ENCODE measurements at regions not wholly inside any gene's neighbourhood (a gene's known extent, or its start where the extent isn't known, plus 50 kb on each side); places are given as distances from the start of the nearest gene placed in this dataset.

DNA sequence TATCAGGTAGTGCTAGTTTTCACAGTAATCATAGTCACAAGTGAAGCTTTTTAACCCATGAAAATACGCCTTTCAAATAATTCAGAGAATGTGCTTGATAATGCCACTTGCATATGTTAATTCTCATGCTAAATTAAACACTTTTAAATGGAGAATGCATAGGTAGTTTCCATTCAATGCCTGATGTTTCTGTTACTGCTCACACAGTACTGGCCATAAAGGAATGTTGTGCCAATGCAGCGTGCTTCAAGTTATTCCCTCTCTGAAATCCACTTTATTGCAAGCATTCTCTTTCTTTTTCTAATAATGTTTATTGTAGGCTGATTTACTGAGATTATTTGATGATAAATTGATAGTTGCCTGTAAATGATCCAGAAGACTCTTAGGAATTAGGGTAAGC, 513.0 kb upstream of the KLF12 start:
- no peak for TF ChIP-seq TAF1 (IDR thresholded peaks at IDR 0.05; ENCODE audit: low read depth)
- TF ChIP-seq FOXM1 (IDR thresholded peaks at IDR 0.05; ENCODE audit: borderline replicate concordance, low read depth) = no peak
- TF ChIP-seq TCF12 (IDR thresholded peaks at IDR 0.05; ENCODE audit: low read depth) = no peak
- TF ChIP-seq RAD21 (IDR thresholded peaks at IDR 0.05; ENCODE audit: low read depth) = no peak
- TF ChIP-seq CREB1 (IDR thresholded peaks at IDR 0.05; ENCODE audit: low read depth) = no peak
- TF ChIP-seq EGR1 (IDR thresholded peaks at IDR 0.05) = no peak
- TF ChIP-seq, protein P1, sequence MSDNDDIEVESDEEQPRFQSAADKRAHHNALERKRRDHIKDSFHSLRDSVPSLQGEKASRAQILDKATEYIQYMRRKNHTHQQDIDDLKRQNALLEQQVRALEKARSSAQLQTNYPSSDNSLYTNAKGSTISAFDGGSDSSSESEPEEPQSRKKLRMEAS (IDR thresholded peaks at IDR 0.05) = no peak
- TF ChIP-seq USF1 (IDR thresholded peaks at IDR 0.05) = no peak
- TF ChIP-seq ZBTB7A (IDR thresholded peaks at IDR 0.05; ENCODE audit: low read depth) = no peak
- no peak for TF ChIP-seq EP300 (IDR thresholded peaks at IDR 0.05; ENCODE audit: borderline replicate concordance)
- no peak for TF ChIP-seq YY1 (IDR thresholded peaks at IDR 0.05; ENCODE audit: low read depth)
- TF ChIP-seq TEAD4 (IDR thresholded peaks at IDR 0.05) = no peak
- no peak for TF ChIP-seq CEBPB (IDR thresholded peaks at IDR 0.05)
- TF ChIP-seq NFIC (IDR thresholded peaks at IDR 0.05) = no peak
- TF ChIP-seq, protein P2, sequence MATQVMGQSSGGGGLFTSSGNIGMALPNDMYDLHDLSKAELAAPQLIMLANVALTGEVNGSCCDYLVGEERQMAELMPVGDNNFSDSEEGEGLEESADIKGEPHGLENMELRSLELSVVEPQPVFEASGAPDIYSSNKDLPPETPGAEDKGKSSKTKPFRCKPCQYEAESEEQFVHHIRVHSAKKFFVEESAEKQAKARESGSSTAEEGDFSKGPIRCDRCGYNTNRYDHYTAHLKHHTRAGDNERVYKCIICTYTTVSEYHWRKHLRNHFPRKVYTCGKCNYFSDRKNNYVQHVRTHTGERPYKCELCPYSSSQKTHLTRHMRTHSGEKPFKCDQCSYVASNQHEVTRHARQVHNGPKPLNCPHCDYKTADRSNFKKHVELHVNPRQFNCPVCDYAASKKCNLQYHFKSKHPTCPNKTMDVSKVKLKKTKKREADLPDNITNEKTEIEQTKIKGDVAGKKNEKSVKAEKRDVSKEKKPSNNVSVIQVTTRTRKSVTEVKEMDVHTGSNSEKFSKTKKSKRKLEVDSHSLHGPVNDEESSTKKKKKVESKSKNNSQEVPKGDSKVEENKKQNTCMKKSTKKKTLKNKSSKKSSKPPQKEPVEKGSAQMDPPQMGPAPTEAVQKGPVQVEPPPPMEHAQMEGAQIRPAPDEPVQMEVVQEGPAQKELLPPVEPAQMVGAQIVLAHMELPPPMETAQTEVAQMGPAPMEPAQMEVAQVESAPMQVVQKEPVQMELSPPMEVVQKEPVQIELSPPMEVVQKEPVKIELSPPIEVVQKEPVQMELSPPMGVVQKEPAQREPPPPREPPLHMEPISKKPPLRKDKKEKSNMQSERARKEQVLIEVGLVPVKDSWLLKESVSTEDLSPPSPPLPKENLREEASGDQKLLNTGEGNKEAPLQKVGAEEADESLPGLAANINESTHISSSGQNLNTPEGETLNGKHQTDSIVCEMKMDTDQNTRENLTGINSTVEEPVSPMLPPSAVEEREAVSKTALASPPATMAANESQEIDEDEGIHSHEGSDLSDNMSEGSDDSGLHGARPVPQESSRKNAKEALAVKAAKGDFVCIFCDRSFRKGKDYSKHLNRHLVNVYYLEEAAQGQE (IDR thresholded peaks at IDR 0.05; ENCODE audit: low read depth) = no peak

DNA sequence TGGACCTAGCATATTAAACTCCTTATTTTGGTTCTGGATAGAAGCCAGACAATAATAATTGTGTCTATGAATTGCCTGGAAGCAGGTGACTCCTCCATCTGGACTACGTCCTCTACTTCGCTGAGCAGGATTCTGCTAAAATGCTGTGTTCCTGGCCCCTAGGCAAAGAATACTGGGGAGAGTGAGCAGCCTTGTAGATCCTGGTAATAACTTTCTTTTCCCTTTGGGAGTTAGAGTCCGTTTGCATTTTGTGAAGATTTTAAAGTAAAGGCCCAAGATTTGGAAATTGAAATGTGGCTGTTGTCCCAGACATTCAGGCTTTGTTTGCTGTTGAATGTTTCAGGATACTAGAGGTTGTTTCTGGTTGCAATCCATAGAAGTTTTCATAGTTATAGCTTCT, 511.9 kb upstream of the KLF12 start:
- TF ChIP-seq CEBPB (IDR thresholded peaks at IDR 0.05) (no peak), FOXM1 (IDR thresholded peaks at IDR 0.05; ENCODE audit: borderline replicate concordance, low read depth) (no peak)

DNA sequence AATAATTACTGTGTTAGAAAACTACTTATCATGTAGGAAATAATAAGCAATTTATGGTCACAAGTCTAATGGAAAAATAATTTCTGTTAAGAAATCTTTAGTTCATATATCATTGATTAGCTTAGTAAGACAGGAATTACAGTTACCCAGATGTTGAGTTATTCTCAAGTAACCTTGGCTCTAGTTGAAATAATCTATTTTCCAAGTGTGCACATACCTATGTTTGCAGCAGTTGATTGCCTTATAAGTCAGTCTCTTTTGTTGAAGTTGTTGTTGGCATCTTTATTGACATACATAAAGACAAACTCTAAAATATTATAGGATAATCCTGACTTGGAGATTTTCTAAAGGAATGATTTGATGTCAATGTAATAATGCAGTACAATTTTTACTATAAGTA, 511.4 kb upstream of the KLF12 start:
- TF ChIP-seq TCF12 (IDR thresholded peaks at IDR 0.05; ENCODE audit: low read depth) = no peak
- TF ChIP-seq RAD21 (IDR thresholded peaks at IDR 0.05; ENCODE audit: low read depth) = no peak
- no peak for TF ChIP-seq USF1 (IDR thresholded peaks at IDR 0.05)
- TF ChIP-seq, protein P1 (IDR thresholded peaks at IDR 0.05) = no peak
- no peak for TF ChIP-seq EP300 (IDR thresholded peaks at IDR 0.05; ENCODE audit: borderline replicate concordance)
- no peak for TF ChIP-seq ZBTB7A (IDR thresholded peaks at IDR 0.05; ENCODE audit: low read depth)
- no peak for TF ChIP-seq CEBPB (IDR thresholded peaks at IDR 0.05)
- no peak for TF ChIP-seq TEAD4 (IDR thresholded peaks at IDR 0.05)
- TF ChIP-seq, protein P2 (IDR thresholded peaks at IDR 0.05; ENCODE audit: low read depth) = no peak
- TF ChIP-seq CREB1 (IDR thresholded peaks at IDR 0.05; ENCODE audit: low read depth) = no peak
- TF ChIP-seq NFIC (IDR thresholded peaks at IDR 0.05) = no peak
- TF ChIP-seq YY1 (IDR thresholded peaks at IDR 0.05; ENCODE audit: low read depth) = no peak
- no peak for TF ChIP-seq TAF1 (IDR thresholded peaks at IDR 0.05; ENCODE audit: low read depth)
- TF ChIP-seq EGR1 (IDR thresholded peaks at IDR 0.05) = no peak

DNA sequence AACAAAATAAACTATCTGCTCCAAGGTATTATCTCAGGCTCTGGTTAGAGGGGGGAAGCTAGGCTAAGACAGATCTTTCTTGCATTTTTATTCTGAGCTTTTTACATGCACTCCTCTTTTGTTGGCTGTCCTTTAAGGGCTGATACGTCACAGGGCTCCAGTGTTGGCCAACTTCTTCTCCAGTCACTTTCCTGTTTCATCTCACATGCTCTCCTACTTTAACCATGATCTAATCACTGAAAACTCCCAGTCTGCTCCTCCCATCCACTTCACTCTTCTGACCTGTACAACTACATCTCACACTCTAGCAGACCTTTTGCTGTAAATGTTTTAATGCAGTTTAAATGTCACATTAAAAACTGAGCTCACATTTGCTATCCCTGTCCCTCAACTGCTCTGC, 510.0 kb upstream of the KLF12 start:
- TF ChIP-seq TEAD4 (IDR thresholded peaks at IDR 0.05) (no peak), ZBTB7A (IDR thresholded peaks at IDR 0.05; ENCODE audit: low read depth) (no peak), RAD21 (IDR thresholded peaks at IDR 0.05; ENCODE audit: low read depth) (no peak), FOXM1 (IDR thresholded peaks at IDR 0.05; ENCODE audit: borderline replicate concordance, low read depth) (no peak), NFIC (IDR thresholded peaks at IDR 0.05) (no peak), CREB1 (IDR thresholded peaks at IDR 0.05; ENCODE audit: low read depth) (no peak), USF1 (IDR thresholded peaks at IDR 0.05) (no peak), EGR1 (IDR thresholded peaks at IDR 0.05) (no peak), EP300 (IDR thresholded peaks at IDR 0.05; ENCODE audit: borderline replicate concordance) (no peak), YY1 (IDR thresholded peaks at IDR 0.05; ENCODE audit: low read depth) (no peak), CEBPB (IDR thresholded peaks at IDR 0.05) (no peak), TAF1 (IDR thresholded peaks at IDR 0.05; ENCODE audit: low read depth) (no peak)
- TF ChIP-seq, protein P1 (IDR thresholded peaks at IDR 0.05) = no peak
- TF ChIP-seq, protein P2 (IDR thresholded peaks at IDR 0.05; ENCODE audit: low read depth) = no peak

All from Ishikawa (cell line).